ENCODE measurements at regions not wholly inside any gene's neighbourhood (a gene's known extent, or its start where the extent isn't known, plus 50 kb on each side); places are given as distances from the start of the nearest gene placed in this dataset.

GRCh38 chr7:54680377-54681005 is 78.5 kb downstream of the SEC61G start:
- Histone ChIP-seq H3K4me1 (ENCODE audit: control insufficient read depth in 5 of 5, insufficient read depth in 5 of 5, low read length in 5 of 5) (no peaks in the 10 kb centered on the region), H3K27me3 (ENCODE audit: control insufficient read depth in 3 of 3, insufficient read depth in 3 of 3, low read length in 2 of 3) (no peaks in the 10 kb centered on the region), H3K36me3 (ENCODE audit: control insufficient read depth in 4 of 4, insufficient read depth in 4 of 4, low read length in 4 of 4) (no peaks in the 10 kb centered on the region), H3K4me3 (no peak overlapping the region), H3K9ac (ENCODE audit: insufficient read depth in 1 of 2, low read length in 2 of 2) (no peak overlapping the region), H3K27ac (ENCODE audit: low read depth in 1 of 2, low read length in 1 of 2) (no peak overlapping the region), H3K9me3 (ENCODE audit: control insufficient read depth in 4 of 4, insufficient read depth in 3 of 4, low read length in 3 of 4) (peaks cover 0 to 3% (median 0%) of the 10 kb centered on the region in 4 donors)
- no peak for ATAC-seq (ENCODE audit: insufficient read depth, low FRiP score)
- WGBS, 2 donors, result 66 to 69% methylated on average over 4 of the region's 4 CpGs
- no peak for DNase-seq
- no peak for TF ChIP-seq CTCF (IDR thresholded peaks at IDR 0.05; ENCODE audit: control extremely low read depth, extremely low read depth)

GRCh38 chr7:54679490-54679817 is 79.6 kb downstream of the SEC61G start:
- no peak for TF ChIP-seq CTCF (IDR thresholded peaks at IDR 0.05; ENCODE audit: control extremely low read depth, extremely low read depth)

GRCh38 chr7:54678763-54679489 is 80.1 kb downstream of the SEC61G start:
- ATAC-seq (ENCODE audit: insufficient read depth, low FRiP score), result no peak
- Histone ChIP-seq H3K27me3 (ENCODE audit: control insufficient read depth in 3 of 3, insufficient read depth in 3 of 3, low read length in 2 of 3) (no peaks in the 10 kb centered on the region), H3K27ac (ENCODE audit: low read depth in 1 of 2, low read length in 1 of 2) (no peak overlapping the region), H3K9ac (ENCODE audit: insufficient read depth in 1 of 2, low read length in 2 of 2) (no peak overlapping the region), H3K4me1 (ENCODE audit: control insufficient read depth in 5 of 5, insufficient read depth in 5 of 5, low read length in 5 of 5) (no peaks in the 10 kb centered on the region), H3K9me3 (ENCODE audit: control insufficient read depth in 4 of 4, insufficient read depth in 3 of 4, low read length in 3 of 4) (no peaks in the 10 kb centered on the region), H3K36me3 (ENCODE audit: control insufficient read depth in 4 of 4, insufficient read depth in 4 of 4, low read length in 4 of 4) (no peaks in the 10 kb centered on the region), H3K4me3 (no peak overlapping the region)
- 88 to 90% methylated on average over 6 of the region's 6 CpGs for WGBS, 2 donors
- DNase-seq, result no peak
- no peak for TF ChIP-seq CTCF (IDR thresholded peaks at IDR 0.05; ENCODE audit: control extremely low read depth, extremely low read depth)

More at GRCh38 chr7:54679490-54679817, 79.6 kb downstream of the SEC61G start:
- WGBS, 2 donors, result 97 to 98% methylated on average over 5 of the region's 5 CpGs
- Histone ChIP-seq H3K4me1 (ENCODE audit: control insufficient read depth in 5 of 5, insufficient read depth in 5 of 5, low read length in 5 of 5) (no peaks in the 10 kb centered on the region), H3K9ac (ENCODE audit: insufficient read depth in 1 of 2, low read length in 2 of 2) (no peak overlapping the region), H3K27me3 (ENCODE audit: control insufficient read depth in 3 of 3, insufficient read depth in 3 of 3, low read length in 2 of 3) (no peaks in the 10 kb centered on the region), H3K36me3 (ENCODE audit: control insufficient read depth in 4 of 4, insufficient read depth in 4 of 4, low read length in 4 of 4) (no peaks in the 10 kb centered on the region), H3K9me3 (ENCODE audit: control insufficient read depth in 4 of 4, insufficient read depth in 3 of 4, low read length in 3 of 4) (no peaks in the 10 kb centered on the region), H3K4me3 (no peak overlapping the region), H3K27ac (ENCODE audit: low read depth in 1 of 2, low read length in 1 of 2) (no peak overlapping the region)
- ATAC-seq (ENCODE audit: insufficient read depth, low FRiP score) (no peak), DNase-seq (no peak)
